ENCODE measurements at regions not wholly inside any gene's neighbourhood (a gene's known extent, or its start where the extent isn't known, plus 50 kb on each side); places are given as distances from the start of the nearest gene placed in this dataset.

GRCh38 chr2:183872131-183872530, 726.2 kb upstream of the ZNF804A start:
- H3K9me3 ChIP-seq, result no peaks in the 10 kb centered on the region
- H3K4me3 ChIP-seq, result no peak overlapping the region
- no peaks in the 10 kb centered on the region for H3K27me3 ChIP-seq
- no peaks in the 10 kb centered on the region for H3K36me3 ChIP-seq
- no peak overlapping the region for H3K27ac ChIP-seq
- intact Hi-C loops (cut with DNase I), result no loop called here
- H3K4me1 ChIP-seq, result no peaks in the 10 kb centered on the region
- no peak for TF ChIP-seq CTCF (IDR thresholded peaks at IDR 0.05)
- TF ChIP-seq POLR2A (IDR thresholded peaks at IDR 0.05), result no peak
- no peak for TF ChIP-seq POLR2AphosphoS5 (IDR thresholded peaks at IDR 0.05; ENCODE audit: insufficient read depth in 1 of 2, low read depth in 1 of 2)
- no peak for DNase-seq (ENCODE audit: extremely low spot score in 2 of 2)

GRCh38 chr2:183881978-183882377, 716.4 kb upstream of the ZNF804A start:
- no peak for DNase-seq (ENCODE audit: extremely low spot score in 2 of 2)
- Histone ChIP-seq H3K36me3 (no peaks in the 10 kb centered on the region), H3K9me3 (no peaks in the 10 kb centered on the region), H3K4me3 (no peak overlapping the region), H3K27ac (no peak overlapping the region), H3K27me3 (no peaks in the 10 kb centered on the region), H3K4me1 (no peaks in the 10 kb centered on the region)
- TF ChIP-seq POLR2AphosphoS5 (IDR thresholded peaks at IDR 0.05; ENCODE audit: insufficient read depth in 1 of 2, low read depth in 1 of 2), result no peak
- no peak for TF ChIP-seq CTCF (IDR thresholded peaks at IDR 0.05)
- TF ChIP-seq POLR2A (IDR thresholded peaks at IDR 0.05), result no peak
- intact Hi-C loops (cut with DNase I), result no loop called here

- Histone ChIP-seq H3K9me3 (no peaks in the 10 kb centered on the region), H3K36me3 (no peaks in the 10 kb centered on the region), H3K27ac (no peak overlapping the region), H3K27me3 (no peaks in the 10 kb centered on the region), H3K4me3 (no peak overlapping the region), H3K4me1 (no peaks in the 10 kb centered on the region)
- TF ChIP-seq POLR2A (IDR thresholded peaks at IDR 0.05) (no peak), POLR2AphosphoS5 (IDR thresholded peaks at IDR 0.05; ENCODE audit: insufficient read depth in 1 of 2, low read depth in 1 of 2) (no peak), CTCF (IDR thresholded peaks at IDR 0.05) (no peak)
- intact Hi-C loops (cut with DNase I), result no loop called here
- no peak for DNase-seq (ENCODE audit: extremely low spot score in 2 of 2)
Observed at GRCh38 chr2:183892315-183892941, 705.9 kb upstream of the ZNF804A start.

GRCh38 chr2:183898641-183899040, 699.7 kb upstream of the ZNF804A start:
- no peaks in the 10 kb centered on the region for H3K36me3 ChIP-seq
- DNase-seq (ENCODE audit: extremely low spot score in 2 of 2), result no peak
- intact Hi-C loops (cut with DNase I), result no loop called here
- H3K27me3 ChIP-seq, result no peaks in the 10 kb centered on the region
- no peak overlapping the region for H3K4me3 ChIP-seq
- H3K27ac ChIP-seq, result no peak overlapping the region
- no peak for TF ChIP-seq CTCF (IDR thresholded peaks at IDR 0.05)
- H3K9me3 ChIP-seq, result no peaks in the 10 kb centered on the region
- no peaks in the 10 kb centered on the region for H3K4me1 ChIP-seq

- TF ChIP-seq POLR2A (IDR thresholded peaks at IDR 0.05), result no peak
- TF ChIP-seq POLR2AphosphoS5 (IDR thresholded peaks at IDR 0.05; ENCODE audit: insufficient read depth in 1 of 2, low read depth in 1 of 2), result no peak
- no peak for TF ChIP-seq CTCF (IDR thresholded peaks at IDR 0.05)
- Histone ChIP-seq H3K4me1 (no peaks in the 10 kb centered on the region), H3K27me3 (no peaks in the 10 kb centered on the region), H3K4me3 (no peak overlapping the region), H3K27ac (no peak overlapping the region), H3K9me3 (no peaks in the 10 kb centered on the region), H3K36me3 (no peaks in the 10 kb centered on the region)
- no peak for DNase-seq (ENCODE audit: extremely low spot score in 2 of 2)
- intact Hi-C loops (cut with DNase I), result no loop called here
Observed at GRCh38 chr2:183901931-183902330, 696.4 kb upstream of the ZNF804A start.

Measured in vagina (tissue), 2 donors.